ENCODE measurements at regions not wholly inside any gene's neighbourhood (a gene's known extent, or its start where the extent isn't known, plus 50 kb on each side); places are given as distances from the start of the nearest gene placed in this dataset.

- DNase-seq (ENCODE audit: low read depth): peak; percentile 41
Measured at GRCh38 chr4:176902710-176903323, 110.1 kb upstream of the VEGFC start.

- DNase-seq (ENCODE audit: low read depth): no peak
Measured at GRCh38 chr4:176906709-176907108, 114.0 kb upstream of the VEGFC start.

GRCh38 chr4:176910646-176911045, 117.9 kb upstream of the VEGFC start:
- no peak for DNase-seq (ENCODE audit: low read depth)

- no peak for DNase-seq (ENCODE audit: low read depth)
Measured at GRCh38 chr4:176919631-176920030, 126.9 kb upstream of the VEGFC start.

- DNase-seq (ENCODE audit: low read depth): no peak
Measured at GRCh38 chr4:176920694-176921093, 128.0 kb upstream of the VEGFC start.

- DNase-seq (ENCODE audit: low read depth): no peak
Measured at GRCh38 chr4:176921256-176921655, 128.5 kb upstream of the VEGFC start.

- DNase-seq (ENCODE audit: low read depth): no peak
Measured at GRCh38 chr4:176924238-176924637, 131.5 kb upstream of the VEGFC start.

GRCh38 chr4:176925962-176926361, 133.2 kb upstream of the VEGFC start:
- no peak for DNase-seq (ENCODE audit: low read depth)

- DNase-seq (ENCODE audit: low read depth): no peak
Measured at GRCh38 chr4:176927117-176927516, 134.4 kb upstream of the VEGFC start.

- DNase-seq (ENCODE audit: low read depth): peak; percentile 40
Measured at GRCh38 chr4:176927664-176928063, 134.9 kb upstream of the VEGFC start.

- no peak for DNase-seq (ENCODE audit: low read depth)
Measured at GRCh38 chr4:176939445-176939844, 146.7 kb upstream of the VEGFC start.

- DNase-seq (ENCODE audit: low read depth): no peak
Measured at GRCh38 chr4:176945334-176945733, 152.6 kb upstream of the VEGFC start.

GRCh38 chr4:176949029-176949428, 156.3 kb upstream of the VEGFC start:
- no peak for DNase-seq (ENCODE audit: low read depth)

- no peak for DNase-seq (ENCODE audit: low read depth)
Measured at GRCh38 chr4:176953021-176953420, 160.3 kb upstream of the VEGFC start.

- no peak for DNase-seq (ENCODE audit: low read depth)
Measured at GRCh38 chr4:176957353-176958118, 164.8 kb upstream of the VEGFC start.

GRCh38 chr4:176959980-176960379, 167.3 kb upstream of the VEGFC start:
- no peak for DNase-seq (ENCODE audit: low read depth)

GRCh38 chr4:176963121-176963520, 170.4 kb upstream of the VEGFC start:
- DNase-seq (ENCODE audit: low read depth): no peak

- peak; percentile 11 for DNase-seq (ENCODE audit: low read depth)
Measured at GRCh38 chr4:176964116-176964691, 171.5 kb upstream of the VEGFC start.

- no peak for DNase-seq (ENCODE audit: low read depth)
Measured at GRCh38 chr4:176967586-176967985, 174.9 kb upstream of the VEGFC start.

- DNase-seq (ENCODE audit: low read depth): no peak
Measured at GRCh38 chr4:176968094-176968493, 175.4 kb upstream of the VEGFC start.

GRCh38 chr4:176969011-176969410, 176.3 kb upstream of the VEGFC start:
- DNase-seq (ENCODE audit: low read depth): no peak

GRCh38 chr4:176970853-176971252, 178.1 kb upstream of the VEGFC start:
- no peak for DNase-seq (ENCODE audit: low read depth)

GRCh38 chr4:176971576-176972115, 178.9 kb upstream of the VEGFC start:
- DNase-seq (ENCODE audit: low read depth): no peak
